Smooth muscle cell (in vitro differentiated cells): ENCODE measurements at regions not wholly inside any gene's neighbourhood (a gene's known extent, or its start where the extent isn't known, plus 50 kb on each side); places are given as distances from the start of the nearest gene placed in this dataset.
A peak's percentile ranks its signal among the peaks of the same experiment; 100 is the strongest.

ENCODE experiments used
- DNase-seq: peaks from one replicate; lab custom pipeline; 2025; ENCODE audit not compliant: unreplicated experiment; lab: John Stamatoyannopoulos, UW
- H2AFZ ChIP-seq: fragments of 200-600 bp; sonication (generic); 2 replicates; pipeline ENCODE4 v1.6.0; 2016; ENCODE audit warnings: antibody characterized with exemption, low read depth, mild to moderate bottlenecking
- H3F3A ChIP-seq: fragments of 200-600 bp; sonication (generic); 2 replicates; pipeline ENCODE4 v1.6.0; 2017; ENCODE audit warnings: antibody characterized with exemption, low read depth
- H3K27ac ChIP-seq: fragments of 200-600 bp; sonication (generic); 2 replicates; pipeline ENCODE4 v1.5.1; 2016; ENCODE audit warnings: low read depth, mild to moderate bottlenecking
- H3K27me3 ChIP-seq: fragments of 200-600 bp; sonication (generic); 2 replicates; pipeline ENCODE4 v1.6.1; 2016; ENCODE audit warnings: low read depth, mild to moderate bottlenecking
- H3K36me3 ChIP-seq: fragments of 200-600 bp; sonication (generic); 2 replicates; pipeline ENCODE4 v1.5.1; 2016; ENCODE audit warnings: low read depth
- H3K4me1 ChIP-seq: fragments of 200-600 bp; sonication (generic); 2 replicates; pipeline ENCODE4 v1.5.1; 2016; ENCODE audit warnings: low read depth
- H3K4me2 ChIP-seq: fragments of 200-600 bp; sonication (generic); 2 replicates; pipeline ENCODE4 v1.6.0; 2016; ENCODE audit warnings: mild to moderate bottlenecking
- H3K4me3 ChIP-seq: fragments of 200-600 bp; sonication (generic); 2 replicates; pipeline ENCODE4 v1.5.1; 2016; ENCODE audit warnings: mild to moderate bottlenecking
- H3K79me2 ChIP-seq: fragments of 200-600 bp; sonication (generic); 2 replicates; pipeline ENCODE4 v1.6.0; 2016; ENCODE audit warnings: low read depth, mild to moderate bottlenecking
- H3K9ac ChIP-seq: fragments of 200-600 bp; sonication (generic); 2 replicates; pipeline ENCODE4 v1.6.0; 2016; ENCODE audit warnings: low read depth
- H3K9me3 ChIP-seq: fragments of 200-600 bp; sonication (generic); replicated peaks from 2 replicates; pipeline ENCODE4 v1.5.1; 2016; ENCODE audit warnings: low read depth
- H4K20me1 ChIP-seq: fragments of 200-600 bp; sonication (generic); 2 replicates; pipeline ENCODE4 v1.6.0; 2016; ENCODE audit warnings: low read depth
- CTCF ChIP-seq: fragments of 200-600 bp; sonication (generic); IDR thresholded peaks from 2 replicates; pipeline ENCODE4 v1.5.1; 2017; ENCODE audit warnings: borderline replicate concordance, mild to moderate bottlenecking, antibody characterized with exemption; ENCODE audit not compliant: insufficient read depth, poor library complexity, severe bottlenecking
- WGBS: methylation state at CpG from one replicate; pipeline ENCODE4 v1.1.7; 2016; ENCODE audit warnings: low lambda C conversion rate; 5-methylcytosine and 5-hydroxymethylcytosine counted together

- H3K9ac ChIP-seq: no peak overlapping the region
- H3K27me3 ChIP-seq: no peaks in the 10 kb centered on the region
- H3F3A ChIP-seq: no peaks in the 10 kb centered on the region
- TF ChIP-seq CTCF: no peak
- H3K9me3 ChIP-seq: no peaks in the 10 kb centered on the region
- H3K4me2 ChIP-seq: no peak overlapping the region
- no peaks in the 10 kb centered on the region for H3K4me1 ChIP-seq
- WGBS: 93% methylated on average over 1 of the region's 1 CpG
- H4K20me1 ChIP-seq: no peaks in the 10 kb centered on the region
- no peak overlapping the region for H3K27ac ChIP-seq
- H3K36me3 ChIP-seq: no peaks in the 10 kb centered on the region
- H3K4me3 ChIP-seq: no peak overlapping the region
- no peak overlapping the region for H2AFZ ChIP-seq
- DNase-seq: no peak
- H3K79me2 ChIP-seq: no peaks in the 10 kb centered on the region
Measured at GRCh38 chr9:25421560-25421959, 256.7 kb downstream of the TUSC1 start.

- no peak overlapping the region for H3K27ac ChIP-seq
- no peak for TF ChIP-seq CTCF
- no peak for DNase-seq
- H3K4me3 ChIP-seq: no peak overlapping the region
- no peaks in the 10 kb centered on the region for H3K79me2 ChIP-seq
- H4K20me1 ChIP-seq: no peaks in the 10 kb centered on the region
- H3K9me3 ChIP-seq: no peaks in the 10 kb centered on the region
- H3K4me2 ChIP-seq: no peak overlapping the region
- H3K27me3 ChIP-seq: no peaks in the 10 kb centered on the region
- H2AFZ ChIP-seq: peak overlapping the region; percentile 17
- no peaks in the 10 kb centered on the region for H3K36me3 ChIP-seq
- H3K9ac ChIP-seq: no peak overlapping the region
- peaks cover 4% of the 10 kb centered on the region for H3K4me1 ChIP-seq
- H3F3A ChIP-seq: no peaks in the 10 kb centered on the region
Measured at GRCh38 chr9:25418974-25419373, 259.3 kb downstream of the TUSC1 start.

GRCh38 chr9:25415718-25416117, 262.5 kb downstream of the TUSC1 start:
- Histone ChIP-seq H4K20me1 (no peaks in the 10 kb centered on the region), H3K4me2 (no peak overlapping the region), H2AFZ (no peak overlapping the region), H3K4me1 (peaks cover 4% of the 10 kb centered on the region), H3K36me3 (no peaks in the 10 kb centered on the region), H3K27me3 (no peaks in the 10 kb centered on the region), H3F3A (no peaks in the 10 kb centered on the region), H3K4me3 (no peak overlapping the region), H3K9ac (no peak overlapping the region), H3K79me2 (no peaks in the 10 kb centered on the region), H3K9me3 (no peaks in the 10 kb centered on the region), H3K27ac (no peak overlapping the region)
- no peak for DNase-seq
- WGBS: 100% methylated on average over 1 of the region's 1 CpG
- TF ChIP-seq CTCF: no peak

GRCh38 chr9:25412646-25413045, 265.6 kb downstream of the TUSC1 start:
- Histone ChIP-seq H3K4me1 (peaks cover 4% of the 10 kb centered on the region), H3K27me3 (no peaks in the 10 kb centered on the region), H2AFZ (no peak overlapping the region), H3K4me2 (no peak overlapping the region), H3K9ac (no peak overlapping the region), H3K36me3 (no peaks in the 10 kb centered on the region), H3K79me2 (no peaks in the 10 kb centered on the region), H3K4me3 (no peak overlapping the region), H3K9me3 (no peaks in the 10 kb centered on the region), H4K20me1 (no peaks in the 10 kb centered on the region), H3F3A (no peaks in the 10 kb centered on the region), H3K27ac (no peak overlapping the region)
- 100% methylated on average over 1 of the region's 1 CpG for WGBS
- no peak for TF ChIP-seq CTCF
- DNase-seq: no peak
